GM19328 (cell line): ENCODE measurements at regions not wholly inside any gene's neighbourhood (a gene's known extent, or its start where the extent isn't known, plus 50 kb on each side); places are given as distances from the start of the nearest gene placed in this dataset.
"Not testable (repeated sequence)": the region's sequence is repeated elsewhere in the genome, so short reads cannot be mapped to it uniquely, and the experiment has no call there.

ENCODE experiments used
- ATAC-seq: cut with Tn5 transposase; IDR thresholded peaks from one replicate; pipeline ENCODE4 v1.9.1; 2021; ENCODE audit warnings: mild to moderate bottlenecking, moderate library complexity; ENCODE audit not compliant: unreplicated experiment

DNA sequence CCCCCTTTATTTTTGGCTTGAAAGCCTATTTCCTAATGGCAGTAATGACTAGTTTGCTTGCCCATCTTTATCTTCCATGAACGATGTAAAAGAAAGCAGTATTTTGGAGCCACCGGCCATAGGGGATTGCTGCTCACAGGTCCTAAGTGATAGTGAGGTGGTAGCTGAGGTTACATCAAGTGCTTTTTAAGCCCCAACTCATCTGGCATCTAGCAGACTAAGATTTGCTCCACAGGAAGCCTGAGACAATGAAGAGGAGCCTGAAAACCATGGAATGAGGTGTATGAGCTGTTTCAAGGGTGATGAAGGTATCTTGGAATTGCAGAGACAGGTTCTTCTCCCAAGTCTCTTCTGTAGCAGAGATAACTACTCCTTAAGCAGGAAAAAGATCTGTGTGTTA is 496.3 kb downstream of the XPNPEP1 start:
- no peak for ATAC-seq

DNA sequence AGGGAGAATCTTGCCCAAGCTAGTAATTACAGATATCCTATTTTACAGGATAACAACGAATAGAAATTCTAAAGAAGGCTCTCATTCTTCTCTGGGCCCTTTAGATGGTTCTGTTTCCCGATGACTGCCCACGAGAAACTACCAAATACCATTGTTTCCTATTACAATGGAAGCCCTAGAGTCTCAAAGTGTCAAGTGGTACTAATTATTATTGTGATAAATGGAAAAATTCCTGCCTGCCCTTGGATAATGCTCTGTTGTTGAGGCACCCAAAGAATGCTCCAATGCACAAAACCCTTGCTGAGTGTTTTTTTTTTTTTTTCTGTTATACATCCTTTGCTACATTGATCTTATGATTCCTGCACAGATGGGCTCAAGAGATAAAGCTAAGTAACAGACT is 504.5 kb downstream of the XPNPEP1 start:
- ATAC-seq: no peak

DNA sequence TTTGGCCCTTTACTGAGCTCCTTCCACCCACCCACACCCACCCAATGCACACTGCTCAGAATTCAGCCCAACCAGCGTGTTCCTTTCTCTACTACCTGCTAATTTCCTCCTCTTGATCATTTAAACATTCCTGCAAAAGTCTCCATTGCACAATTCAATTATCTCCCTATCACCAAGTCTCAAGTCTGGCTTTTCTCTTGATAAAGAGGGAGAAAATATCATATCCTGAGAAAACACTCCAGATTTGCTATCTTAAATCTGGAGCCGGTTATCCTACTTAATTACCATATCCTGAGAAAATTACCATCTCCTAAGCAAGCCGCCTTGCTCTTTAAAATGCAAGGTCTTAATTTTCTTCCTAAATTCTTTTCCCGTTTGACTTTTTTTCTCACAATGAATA is 505.5 kb downstream of the XPNPEP1 start:
- ATAC-seq: no peak

DNA sequence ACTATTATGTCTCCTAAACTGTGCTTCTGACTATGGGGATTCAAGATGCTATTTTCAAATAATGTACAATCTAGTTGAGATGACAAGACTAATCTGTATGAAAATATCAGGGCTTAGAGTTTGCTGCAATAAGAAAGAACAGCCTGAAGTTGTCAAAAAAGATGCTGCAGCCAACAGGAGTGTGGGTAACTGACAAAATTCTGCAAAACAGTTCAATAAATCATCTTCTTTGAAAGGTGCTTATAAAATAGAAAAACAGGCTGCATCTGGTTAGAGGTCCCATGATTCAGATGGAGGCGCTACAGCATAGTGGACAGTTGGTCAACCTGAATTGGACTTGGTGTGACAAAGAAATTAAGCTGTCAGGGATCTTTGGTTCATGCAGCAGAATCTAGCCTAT is 511.0 kb downstream of the XPNPEP1 start:
- ATAC-seq: no peak

DNA sequence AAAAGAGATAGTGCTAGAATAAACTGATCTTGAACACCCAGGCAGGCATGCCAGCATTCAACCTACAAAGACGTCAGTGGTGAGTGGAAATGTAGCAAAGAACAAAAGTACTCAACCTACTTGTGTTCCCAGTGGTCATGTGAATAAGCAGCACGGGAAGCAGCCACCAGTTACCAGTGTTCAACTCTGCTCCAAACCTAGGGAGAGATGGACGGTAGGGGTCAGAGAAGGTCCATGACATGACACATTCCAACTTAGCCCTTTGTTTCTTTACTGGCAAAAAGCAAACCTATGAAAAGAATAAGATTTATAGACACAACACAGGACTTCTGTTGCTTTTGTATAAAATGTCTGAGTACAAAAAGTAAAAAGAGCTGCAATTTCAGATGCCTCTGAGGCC is 511.4 kb downstream of the XPNPEP1 start:
- ATAC-seq: no peak

DNA sequence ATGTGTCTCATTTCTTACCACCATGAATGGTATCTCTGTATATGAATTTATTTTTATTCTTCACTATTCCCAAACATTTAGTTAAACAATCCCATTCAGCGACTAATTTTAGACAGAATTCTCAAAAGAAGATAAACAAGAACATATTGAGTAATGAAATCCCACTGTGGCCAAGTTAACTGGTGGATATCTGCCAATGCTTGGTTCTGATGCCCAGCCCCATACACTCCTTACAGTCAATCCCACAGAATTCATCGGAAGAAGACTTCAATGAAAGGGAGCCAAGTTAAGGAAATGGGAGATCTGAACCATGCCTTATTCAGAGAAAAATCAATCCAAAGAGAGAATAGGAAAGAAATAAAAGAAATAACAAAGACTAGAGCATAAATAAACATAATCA is 518.0 kb downstream of the XPNPEP1 start:
- ATAC-seq: no peak

DNA sequence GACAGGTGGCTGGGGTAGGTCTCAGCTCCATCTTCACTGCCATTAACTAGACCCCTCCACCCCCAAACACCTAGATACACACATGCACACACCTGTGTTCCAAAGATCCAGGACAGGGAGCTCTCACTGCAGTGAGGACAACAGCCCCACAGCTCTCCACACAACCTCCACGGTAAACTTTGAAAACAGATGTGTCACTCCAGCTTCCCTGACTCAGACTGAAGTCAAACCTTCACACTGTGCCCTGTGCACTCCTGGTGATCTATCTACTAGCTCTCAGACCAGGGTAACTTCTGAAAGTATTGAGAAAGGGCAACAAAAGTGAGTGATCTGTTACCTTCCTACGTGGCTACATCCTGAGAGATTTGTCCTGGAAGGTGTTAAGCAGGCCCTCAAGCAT is 519.8 kb downstream of the XPNPEP1 start:
- ATAC-seq: no peak

DNA sequence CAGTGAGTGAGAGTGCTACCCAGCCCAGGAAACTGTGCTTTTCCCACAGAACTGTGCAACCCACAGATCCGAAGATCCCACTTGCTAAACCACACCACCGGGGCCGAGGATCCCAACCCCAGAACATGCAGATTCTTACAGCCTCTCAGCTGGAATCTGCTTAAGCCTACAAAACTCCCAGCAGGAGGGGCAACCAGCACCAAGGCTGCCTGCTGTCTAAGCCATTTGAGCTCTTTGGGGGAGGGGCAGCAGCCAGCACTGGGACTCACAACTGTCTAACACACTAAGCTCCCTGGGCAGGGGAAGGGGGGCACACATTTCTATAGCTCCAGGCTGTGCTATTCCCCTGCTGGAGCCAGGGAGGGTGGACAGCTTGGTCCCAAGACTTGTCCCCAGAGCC is 529.9 kb downstream of the XPNPEP1 start:
- ATAC-seq: no peak

DNA sequence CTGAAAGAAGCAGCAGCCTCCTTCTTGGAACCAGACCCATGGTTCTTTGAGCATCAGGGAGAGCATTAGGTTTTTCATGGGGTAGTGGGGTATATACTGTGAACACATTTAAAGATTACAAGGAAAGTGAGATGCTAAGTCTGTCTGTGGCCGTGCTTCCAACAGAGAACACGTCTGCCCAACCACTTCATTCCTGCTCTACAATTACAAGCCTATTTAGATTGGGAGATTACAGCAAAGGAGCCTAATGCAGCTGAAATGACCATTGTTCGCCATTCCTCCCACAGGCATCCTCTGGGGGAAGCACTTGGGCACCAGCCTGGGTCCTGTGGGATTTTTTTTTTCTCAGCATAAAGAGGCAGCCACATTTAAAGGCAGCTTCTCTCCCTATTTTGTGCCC is 536.4 kb downstream of the XPNPEP1 start:
- no peak for ATAC-seq

DNA sequence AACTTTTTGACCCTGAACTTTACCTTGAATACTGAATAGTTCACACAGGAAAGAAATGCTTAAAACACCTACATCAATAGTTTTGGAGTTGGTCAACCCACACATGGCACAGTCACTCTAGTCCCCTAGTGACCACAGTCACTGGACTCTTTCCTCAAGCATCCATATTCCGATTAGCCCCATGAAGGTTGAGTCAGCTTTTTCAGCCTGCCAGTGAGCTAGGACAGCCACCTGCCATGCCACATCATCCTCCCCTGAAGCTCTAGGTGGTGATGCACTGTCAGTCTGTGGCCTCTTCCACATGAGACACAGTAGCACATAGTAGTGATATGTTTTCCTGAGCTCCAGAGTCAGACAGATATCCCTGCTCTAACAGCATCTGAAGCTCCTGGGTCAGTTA is 537.2 kb downstream of the XPNPEP1 start:
- no peak for ATAC-seq

DNA sequence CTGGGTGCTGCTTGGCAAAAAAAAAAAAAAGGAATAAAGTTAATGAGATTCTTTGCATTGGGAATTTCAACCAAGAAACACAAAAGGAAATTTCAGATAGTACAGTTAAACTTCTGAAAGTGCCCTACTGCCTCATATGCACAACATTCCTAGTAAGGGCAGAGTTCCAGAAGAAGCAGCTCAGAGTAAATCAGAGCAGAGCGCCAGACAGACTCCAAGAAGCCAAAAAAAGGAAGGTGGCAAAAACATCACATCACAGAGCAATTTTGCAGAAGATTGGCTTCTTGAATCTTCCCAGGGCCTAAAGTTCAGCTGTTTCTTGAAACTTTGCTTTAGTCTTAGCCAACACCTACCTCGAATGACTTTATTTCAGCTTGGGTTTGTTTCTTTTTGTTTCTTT is 544.1 kb downstream of the XPNPEP1 start:
- no peak for ATAC-seq

DNA sequence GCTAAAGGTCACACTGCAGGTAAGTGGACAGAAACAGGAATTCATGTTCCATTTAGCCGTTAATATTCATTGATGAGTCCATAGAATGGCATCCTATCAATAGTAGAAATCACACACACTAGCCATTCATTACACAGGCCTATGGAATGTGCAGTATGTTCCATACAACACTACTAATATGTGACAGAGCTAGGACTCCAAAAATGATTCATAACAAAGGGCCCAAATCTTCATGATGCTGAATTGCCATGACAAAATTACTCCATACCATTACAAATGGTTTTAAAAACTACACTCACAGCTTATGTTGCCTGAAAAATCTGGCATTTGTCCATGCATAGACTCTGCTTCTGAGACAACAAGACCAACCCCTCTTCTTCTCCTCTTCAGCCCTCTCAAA is 549.1 kb downstream of the XPNPEP1 start:
- no peak for ATAC-seq

DNA sequence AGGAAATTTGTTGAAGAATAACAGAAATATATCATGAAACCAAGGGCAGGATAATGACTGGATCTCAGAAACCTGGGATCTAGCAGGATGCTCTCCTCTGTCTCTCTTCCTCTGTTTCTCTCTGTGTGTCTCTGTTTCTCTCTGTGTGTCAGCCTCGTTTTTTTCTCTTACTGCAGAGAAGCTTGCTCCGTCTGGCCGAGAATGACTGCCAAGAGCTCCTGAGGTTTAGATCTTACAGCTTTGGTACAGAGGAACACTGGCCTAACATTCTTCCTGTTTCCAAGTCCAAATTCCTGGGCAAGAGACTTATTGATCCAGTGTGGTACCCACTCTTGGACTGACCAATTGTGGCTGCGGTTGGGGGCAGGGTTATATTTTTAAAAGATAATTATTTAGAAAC is 564.0 kb downstream of the XPNPEP1 start:
- ATAC-seq: no peak

DNA sequence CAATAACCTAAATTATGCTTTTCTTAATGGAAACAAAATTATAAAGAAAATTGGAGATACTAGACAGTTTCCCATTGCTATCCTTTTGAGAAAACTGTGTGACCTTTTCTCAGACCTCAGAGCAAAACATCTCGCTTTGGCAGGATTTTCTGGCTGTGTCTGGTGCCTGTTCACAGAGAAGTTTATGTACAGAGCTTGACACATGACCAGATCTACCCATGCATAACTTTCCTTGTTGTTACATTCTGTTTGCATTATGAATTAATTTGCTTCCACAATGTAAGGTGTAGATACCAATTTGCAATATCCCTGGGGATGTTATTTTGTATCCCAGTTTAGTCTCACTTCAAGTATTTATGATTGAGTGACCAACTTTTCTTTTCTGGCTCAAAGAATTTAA is 565.0 kb downstream of the XPNPEP1 start:
- no peak for ATAC-seq

DNA sequence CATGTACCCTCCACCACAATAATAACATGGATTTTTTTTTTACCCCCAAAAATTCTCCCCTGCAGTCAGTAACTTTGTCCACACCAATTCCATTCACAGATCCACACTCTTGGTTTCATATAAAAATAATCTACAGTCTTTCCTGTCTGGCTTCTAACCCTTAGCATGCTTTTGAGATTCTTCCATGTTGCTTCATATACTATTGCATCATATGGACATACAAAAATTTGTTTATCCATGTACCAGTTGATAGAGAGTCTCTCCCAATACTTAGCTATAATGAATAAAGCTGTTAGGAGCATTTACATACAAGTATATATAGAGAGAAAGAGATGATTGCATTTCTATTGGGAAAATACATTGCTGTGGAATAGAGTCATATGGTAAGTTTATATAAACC is 575.0 kb downstream of the XPNPEP1 start:
- no peak for ATAC-seq

DNA sequence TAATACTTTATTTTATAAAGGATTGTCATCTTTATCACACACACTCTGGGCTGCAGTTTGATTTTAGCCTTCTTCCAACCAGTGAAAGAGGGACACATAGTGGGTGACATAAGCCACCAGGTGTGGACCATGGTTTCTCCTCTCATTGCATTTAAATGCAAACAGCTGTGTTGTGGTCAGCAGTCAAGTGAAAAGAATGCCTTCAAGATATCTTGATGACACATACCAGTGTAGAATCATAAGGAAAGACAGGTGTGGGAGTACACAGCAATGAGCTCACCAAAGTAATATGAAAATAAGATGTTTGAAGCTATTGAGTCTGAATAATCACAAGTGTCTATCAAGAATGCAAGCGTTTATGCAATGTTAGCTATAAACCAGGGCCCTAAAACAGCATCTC is 580.0 kb downstream of the XPNPEP1 start:
- ATAC-seq: no peak

DNA sequence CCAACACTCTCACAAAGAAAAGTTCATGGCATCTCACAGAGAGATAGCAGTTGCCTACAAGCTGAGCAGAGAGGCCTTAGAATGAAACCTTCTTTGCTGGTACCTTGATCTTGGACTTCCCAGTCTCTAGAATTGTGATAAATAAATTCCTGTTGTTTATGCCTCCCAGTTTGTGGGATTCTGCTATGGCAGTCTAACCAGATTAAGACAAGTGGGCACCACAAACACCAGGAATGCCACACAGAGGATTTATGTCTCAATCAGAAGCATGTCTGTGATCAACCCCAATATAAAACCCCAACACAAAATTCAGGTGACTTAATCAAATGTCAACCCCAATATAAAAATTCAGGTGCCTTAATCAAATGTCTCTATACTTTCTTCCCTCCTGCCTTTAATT is 581.3 kb downstream of the XPNPEP1 start:
- no peak for ATAC-seq

DNA sequence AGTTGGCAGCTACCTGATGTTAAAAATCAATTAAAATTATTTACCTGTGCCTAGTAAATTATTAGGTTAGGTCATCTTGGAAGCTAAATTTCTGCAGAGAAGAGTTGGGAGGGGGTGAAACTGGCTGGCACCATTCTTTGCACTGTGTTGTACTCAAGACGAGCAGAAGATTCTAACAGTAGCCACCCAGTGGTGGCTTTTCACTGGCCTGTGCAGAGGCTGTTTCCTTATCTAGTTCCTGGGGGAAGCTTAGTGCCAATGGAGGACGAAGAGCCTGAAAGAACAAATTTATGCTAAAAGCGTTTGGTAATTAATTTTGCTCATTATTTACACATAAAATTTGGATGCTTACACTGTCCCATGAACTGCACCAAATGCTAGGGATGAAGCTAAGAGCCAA is 595.3 kb downstream of the XPNPEP1 start:
- no peak for ATAC-seq

DNA sequence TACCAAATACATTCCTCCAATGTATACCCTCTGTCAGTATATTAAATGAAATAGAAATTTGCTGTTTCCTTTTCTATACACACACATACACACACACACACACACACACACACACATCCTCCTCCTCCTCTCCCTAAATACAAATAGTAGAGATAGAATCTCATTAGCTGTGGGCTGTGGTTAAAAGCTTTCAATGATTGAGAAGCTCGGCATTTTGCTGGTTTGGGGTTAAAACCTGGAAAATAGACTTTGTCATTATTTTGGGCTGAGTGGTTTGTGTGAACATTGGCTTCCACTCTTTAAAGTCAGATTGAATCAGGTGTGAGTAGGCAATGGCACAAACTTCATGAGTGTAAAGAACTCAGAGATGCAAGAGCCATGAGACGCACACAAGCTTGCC is 596.0 kb downstream of the XPNPEP1 start:
- no peak for ATAC-seq

DNA sequence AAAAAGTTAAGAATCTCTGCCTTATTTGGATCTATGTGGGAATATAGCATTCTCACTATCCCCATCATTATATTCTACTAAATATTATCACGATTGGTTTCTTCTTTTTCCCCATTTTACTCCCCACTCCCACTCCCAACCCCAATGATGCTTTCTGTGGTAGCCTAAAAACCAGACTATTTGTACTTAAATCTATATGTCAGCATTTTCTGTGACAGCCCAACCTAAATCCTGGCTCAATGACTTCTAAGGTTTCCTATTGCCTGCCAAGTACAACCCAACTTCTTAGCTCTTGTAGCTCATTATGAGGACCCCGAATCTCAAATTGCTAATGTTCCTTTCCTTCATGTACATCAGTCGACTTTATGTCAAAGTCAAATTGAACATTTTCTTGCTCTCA is 598.6 kb downstream of the XPNPEP1 start:
- no peak for ATAC-seq

DNA sequence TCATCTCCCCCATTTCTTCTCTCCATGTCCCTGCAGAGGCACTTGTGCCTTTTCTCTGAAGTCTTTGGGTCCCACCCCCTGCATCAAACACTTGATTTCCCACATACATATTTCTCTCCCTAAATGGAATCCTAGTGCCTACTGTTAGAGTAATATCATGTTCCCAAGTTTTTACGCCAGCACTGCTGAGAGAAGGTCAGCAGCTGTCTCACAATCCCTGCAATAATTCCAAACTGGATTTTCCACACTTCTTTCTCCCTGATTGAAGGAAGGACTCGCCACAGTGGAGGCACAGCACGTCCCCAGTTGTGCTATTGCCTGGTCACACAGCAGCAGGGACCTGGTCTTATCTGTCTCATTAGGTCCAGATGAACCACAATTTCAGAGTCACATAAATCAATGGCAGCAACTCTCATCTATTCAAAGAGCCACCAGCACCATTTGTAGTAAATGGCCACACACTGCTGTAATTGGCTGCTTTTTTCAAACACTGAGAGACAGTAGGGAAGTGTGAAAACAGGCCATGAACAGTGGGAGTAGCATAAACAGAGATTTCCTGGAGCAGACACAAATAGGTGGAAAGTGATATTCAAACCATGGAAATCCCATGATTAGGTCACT is 605.5 kb downstream of the XPNPEP1 start:
- ATAC-seq: no peak

DNA sequence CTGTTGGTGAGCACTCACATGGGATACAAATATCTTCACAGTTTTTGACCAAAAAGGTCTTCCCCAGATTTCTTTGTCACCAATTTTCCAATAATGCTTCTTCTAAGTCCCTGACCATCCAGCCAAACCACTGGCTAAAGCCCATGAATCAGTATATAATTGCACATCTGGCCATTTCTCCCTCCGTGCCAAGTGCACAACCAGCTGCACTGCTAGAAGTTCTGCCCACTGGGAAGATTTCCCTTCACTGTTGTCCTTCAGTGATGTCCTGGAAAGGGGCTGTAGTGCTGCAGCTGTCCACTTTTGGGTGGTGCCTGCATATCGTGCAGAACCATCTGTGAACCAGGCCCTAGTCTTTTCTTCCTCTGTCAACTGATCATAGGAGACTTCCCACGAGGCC is 609.3 kb downstream of the XPNPEP1 start:
- not testable (repeated sequence) for ATAC-seq

DNA sequence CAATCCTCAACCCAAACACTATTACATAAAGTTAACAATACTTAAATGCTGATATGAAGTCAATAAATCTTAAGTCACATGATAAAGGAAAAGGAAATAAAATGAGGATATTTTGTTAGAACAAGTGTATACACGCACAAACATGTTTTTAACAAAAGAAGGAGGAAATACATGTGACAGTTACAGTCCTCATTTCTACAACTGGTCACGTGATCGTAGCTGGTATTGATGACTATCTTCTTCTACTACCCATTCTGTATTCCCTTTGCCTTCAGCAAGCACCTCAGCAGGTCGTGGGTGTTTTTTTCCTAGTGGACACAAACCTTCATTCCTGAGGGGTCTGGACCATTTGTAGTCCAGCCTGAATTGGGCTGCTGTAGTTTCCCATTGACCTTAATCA is 610.8 kb downstream of the XPNPEP1 start:
- not testable (repeated sequence) for ATAC-seq

DNA sequence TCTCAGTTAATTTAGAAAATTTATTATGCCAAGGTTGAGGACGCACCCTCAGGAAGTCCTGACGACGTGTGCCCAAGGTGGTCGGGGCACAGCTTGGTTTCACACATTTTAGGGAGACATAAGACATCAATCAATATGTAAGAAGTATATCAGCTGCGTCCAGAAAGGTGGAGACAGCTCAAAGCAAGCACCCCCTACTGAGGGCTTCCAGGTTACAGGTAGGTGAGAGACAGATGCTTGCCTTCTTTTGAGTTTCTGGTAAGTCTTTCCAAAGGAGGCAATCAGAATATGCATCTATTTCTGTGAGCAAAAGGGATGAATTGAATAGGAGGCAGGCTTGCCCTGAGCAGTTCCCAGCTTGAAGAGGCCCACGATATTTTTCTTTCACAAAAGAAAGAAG is 614.3 kb downstream of the XPNPEP1 start:
- ATAC-seq: no peak
